ENCODE measurements at regions not wholly inside any gene's neighbourhood (a gene's known extent, or its start where the extent isn't known, plus 50 kb on each side); places are given as distances from the start of the nearest gene placed in this dataset.
A peak's percentile ranks its signal among the peaks of the same experiment; 100 is the strongest.
"Not testable (repeated sequence)": the region's sequence is repeated elsewhere in the genome, so short reads cannot be mapped to it uniquely, and the experiment has no call there.

DNA sequence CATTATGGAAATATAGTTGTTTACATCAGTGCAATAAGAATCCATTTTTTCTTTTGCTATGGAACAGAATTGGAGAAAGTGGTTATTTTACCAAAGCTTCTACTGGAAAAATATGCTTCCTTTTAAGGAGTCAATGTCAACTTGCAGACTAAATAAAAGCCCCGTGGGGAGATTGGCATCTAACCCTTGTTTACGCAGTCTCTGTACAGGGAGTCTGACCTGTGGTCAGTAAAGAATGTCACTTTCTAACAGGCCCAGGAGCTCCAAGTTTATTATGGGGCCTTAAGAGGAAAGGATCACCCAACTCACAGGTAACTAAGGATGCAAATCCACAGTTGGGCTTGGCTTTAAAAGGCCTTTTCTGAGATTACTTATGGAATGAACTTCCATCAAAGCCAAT lies 1751.2 kb downstream of the SI start:
- DNase-seq (ENCODE audit: low spot score), result no peak
- intact Hi-C loops (cut with DNase I), result no loop called here

DNA sequence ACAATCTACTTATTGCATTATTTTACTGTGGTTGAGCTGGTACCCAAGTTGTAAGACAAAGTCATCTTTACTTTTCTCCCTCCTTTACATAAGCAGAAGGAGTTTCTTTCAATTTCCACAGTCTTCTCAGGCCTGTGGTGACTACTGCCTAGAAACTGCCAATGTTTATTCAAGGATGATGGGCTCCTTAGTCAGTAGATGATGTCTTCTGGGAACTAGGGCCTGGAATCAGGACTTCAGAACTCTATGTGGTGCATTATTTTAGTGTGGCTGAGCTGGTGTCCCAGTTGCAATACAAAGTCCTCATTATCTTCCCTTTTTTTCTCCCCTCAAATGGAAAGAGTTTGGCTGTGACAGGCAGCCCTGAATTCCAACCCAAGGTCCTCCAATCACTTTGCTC lies 1762.5 kb downstream of the SI start:
- intact Hi-C loops (cut with DNase I), result no loop called here
- no peak for DNase-seq (ENCODE audit: low spot score)

DNA sequence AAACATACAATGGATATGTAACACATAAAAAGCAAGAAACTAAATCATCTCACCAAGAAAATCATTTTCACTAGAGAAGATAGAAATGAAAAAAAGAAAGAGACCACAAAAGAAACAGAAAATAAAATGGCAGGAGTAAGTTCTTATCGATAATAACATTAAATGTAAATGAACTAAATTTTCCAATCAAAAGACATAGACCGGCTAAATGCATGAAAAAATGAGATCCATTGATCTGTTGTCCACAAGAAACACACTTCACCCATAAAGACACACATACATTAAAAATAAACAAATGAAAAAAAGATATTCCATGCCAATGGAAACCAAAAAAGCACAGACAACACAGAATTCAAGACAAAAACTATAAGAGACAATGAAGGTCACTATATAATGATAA lies 1771.9 kb downstream of the SI start:
- intact Hi-C loops (cut with DNase I), result no loop called here
- DNase-seq (ENCODE audit: low spot score), result no peak

DNA sequence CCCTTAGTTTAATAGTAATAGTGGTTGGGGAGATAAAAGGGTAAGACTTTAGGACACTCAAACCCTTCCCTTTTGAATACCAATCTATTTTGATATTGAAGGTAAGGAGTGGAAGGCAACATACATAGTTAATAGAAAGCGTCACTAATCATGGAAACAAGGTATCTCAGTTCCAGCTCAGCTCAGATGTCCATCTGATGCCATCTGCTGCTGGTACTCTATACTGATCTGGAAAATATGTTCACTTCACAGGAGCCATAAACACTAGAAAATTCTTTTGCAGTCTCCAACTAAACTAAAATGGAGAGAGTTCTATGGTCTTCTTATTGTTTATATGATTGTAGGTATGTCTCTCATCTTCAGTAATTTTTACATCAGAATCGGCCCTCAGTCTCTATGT lies 1777.1 kb downstream of the OTOL1 start:
- DNase-seq (ENCODE audit: low spot score), result no peak
- intact Hi-C loops (cut with DNase I), result no loop called here

DNA sequence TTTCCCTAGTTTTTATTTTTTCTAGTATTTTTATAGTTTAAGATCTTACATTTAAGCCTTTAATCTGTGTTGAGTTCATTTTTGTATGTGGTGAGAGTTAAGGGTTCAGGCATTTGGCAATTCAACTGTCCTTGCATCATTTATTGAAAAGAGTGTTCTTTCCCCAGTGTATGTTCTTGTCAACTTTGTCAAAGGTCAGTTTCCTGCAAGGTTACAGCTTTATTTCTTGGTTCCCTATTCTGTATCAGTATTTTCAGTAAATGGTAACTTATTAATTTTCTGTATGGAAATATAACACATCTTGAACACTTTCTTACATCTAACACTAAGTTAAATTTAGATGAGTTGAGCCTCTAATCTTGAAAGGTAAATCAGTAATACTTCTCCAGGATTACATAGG lies 1770.1 kb downstream of the OTOL1 start:
- intact Hi-C loops (cut with DNase I), result no loop called here
- no peak for DNase-seq (ENCODE audit: low spot score)

DNA sequence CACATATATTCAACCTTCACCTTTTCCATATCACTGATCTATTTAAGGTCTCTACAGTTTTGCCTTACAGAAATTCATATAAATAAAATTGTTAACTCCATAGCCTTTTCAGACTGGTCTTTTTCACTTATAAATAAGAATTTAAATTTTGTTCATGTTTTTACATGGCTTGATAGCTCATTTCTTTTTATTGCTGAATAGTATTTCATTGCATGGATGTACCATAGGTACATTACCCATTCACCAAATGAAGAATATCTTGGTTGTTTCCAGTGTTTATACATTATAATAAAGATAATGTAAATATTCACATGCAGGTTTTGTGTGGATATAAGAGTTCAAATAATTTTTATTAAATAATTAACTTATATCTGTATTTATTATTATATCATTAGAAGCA lies 1765.0 kb downstream of the OTOL1 start:
- intact Hi-C loops (cut with DNase I), result no loop called here
- no peak for DNase-seq (ENCODE audit: low spot score)

DNA sequence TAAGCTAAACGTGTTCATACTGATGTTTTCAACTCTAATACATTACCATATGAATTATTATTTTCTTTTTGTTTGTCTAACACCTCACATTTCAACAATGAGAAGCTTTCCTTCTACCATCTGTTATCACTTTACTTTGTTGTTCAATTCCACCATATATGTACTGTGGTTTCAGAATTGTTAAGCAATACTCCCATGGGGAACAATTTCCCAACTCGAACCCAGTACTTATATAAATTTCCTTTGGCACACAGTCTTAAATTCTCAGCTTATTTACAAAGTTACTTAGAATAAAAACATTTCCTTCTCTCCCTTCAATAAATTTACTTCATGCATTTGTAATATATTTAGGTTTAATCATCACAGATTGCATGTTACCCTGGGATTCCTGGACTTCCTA lies 1764.4 kb downstream of the OTOL1 start:
- intact Hi-C loops (cut with DNase I), result no loop called here
- DNase-seq (ENCODE audit: low spot score), result no peak

DNA sequence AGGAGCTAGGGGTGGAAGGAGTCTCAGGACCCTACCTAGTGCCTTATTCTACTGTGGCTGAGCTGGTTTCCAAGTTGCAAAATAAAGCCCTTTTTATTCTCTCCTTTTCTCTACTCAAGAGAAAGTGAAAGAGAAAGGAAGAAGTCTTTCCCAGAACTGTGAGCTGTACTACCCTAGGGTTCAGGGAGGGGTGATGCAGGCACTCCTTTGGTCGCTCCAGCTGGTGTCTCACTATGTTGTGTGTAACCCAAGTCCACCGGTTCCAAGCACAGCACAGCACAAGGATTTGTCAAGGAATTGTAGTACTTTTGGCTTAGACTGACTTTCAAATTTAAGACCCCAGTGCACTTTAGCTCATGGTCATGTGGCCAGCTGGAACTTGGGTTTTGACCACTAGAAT lies 1721.7 kb downstream of the OTOL1 start:
- intact Hi-C loops (cut with DNase I), result no loop called here
- peak; percentile 73 for DNase-seq (ENCODE audit: low spot score)

DNA sequence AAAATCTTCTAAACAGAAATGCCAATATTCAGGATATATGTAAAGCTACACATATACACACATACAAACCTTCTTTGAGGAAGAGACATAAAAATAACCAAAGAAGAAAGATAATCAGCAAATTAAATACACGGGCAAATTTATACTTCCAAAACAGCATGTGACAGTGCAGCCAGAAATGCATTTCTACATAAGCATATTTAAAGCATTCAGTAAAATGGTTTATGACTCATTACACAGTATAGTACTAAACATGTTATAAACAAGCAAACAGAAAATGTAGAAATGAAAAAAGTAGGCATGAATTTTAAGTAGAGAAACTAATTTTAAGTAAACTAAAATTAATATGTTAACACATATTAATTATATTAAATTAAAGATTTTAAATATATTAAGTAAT lies 1717.2 kb downstream of the OTOL1 start:
- no peak for DNase-seq (ENCODE audit: low spot score)
- intact Hi-C loops (cut with DNase I), result no loop called here

DNA sequence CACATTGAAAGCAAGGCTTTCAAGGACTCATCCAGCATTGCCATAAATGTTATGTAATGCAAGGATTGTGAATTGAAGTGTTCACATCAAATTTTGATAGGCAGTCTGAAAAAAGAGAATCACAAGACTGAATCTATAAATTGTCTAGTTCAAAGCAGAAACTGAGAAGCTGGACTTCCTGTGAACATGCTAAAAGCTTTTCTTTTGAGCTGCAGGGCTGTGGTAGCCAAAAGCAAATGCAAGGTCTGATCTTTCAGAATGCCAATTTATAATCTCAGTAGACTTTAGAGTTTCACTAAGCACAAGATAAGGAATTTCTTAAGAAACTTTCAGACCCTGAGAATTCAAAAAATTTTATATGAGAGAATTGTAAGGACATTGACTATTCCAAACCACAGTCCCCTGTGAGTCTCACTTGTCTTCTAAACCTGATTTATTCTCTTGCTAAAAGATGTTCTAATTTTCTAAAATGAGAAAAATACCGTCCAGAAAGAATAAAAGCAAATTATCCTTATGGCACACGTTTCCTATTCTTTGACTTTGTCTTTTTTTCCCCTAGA lies 1700.3 kb downstream of the OTOL1 start:
- DNase-seq (ENCODE audit: low spot score), result no peak
- intact Hi-C loops (cut with DNase I), result no loop called here

DNA sequence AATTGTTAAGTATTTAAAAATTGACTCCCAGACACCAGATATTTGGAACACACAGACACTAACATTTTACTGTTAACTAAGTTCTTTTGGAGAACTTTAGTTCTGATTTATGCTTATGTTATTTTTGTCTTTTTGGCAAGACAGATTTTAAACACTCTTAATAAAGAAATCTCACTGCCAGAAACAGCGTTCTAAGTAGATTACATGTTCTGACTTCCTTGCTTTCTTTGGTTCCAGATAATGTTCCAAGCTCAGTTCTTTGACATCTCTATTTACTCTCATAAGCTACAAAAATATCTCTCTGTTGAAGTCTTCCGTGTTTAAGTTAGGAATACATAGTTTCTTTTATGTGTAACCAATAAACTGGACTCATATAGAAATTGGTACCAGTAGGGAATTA lies 1699.6 kb downstream of the OTOL1 start:
- intact Hi-C loops (cut with DNase I), result no loop called here
- DNase-seq (ENCODE audit: low spot score), result no peak

DNA sequence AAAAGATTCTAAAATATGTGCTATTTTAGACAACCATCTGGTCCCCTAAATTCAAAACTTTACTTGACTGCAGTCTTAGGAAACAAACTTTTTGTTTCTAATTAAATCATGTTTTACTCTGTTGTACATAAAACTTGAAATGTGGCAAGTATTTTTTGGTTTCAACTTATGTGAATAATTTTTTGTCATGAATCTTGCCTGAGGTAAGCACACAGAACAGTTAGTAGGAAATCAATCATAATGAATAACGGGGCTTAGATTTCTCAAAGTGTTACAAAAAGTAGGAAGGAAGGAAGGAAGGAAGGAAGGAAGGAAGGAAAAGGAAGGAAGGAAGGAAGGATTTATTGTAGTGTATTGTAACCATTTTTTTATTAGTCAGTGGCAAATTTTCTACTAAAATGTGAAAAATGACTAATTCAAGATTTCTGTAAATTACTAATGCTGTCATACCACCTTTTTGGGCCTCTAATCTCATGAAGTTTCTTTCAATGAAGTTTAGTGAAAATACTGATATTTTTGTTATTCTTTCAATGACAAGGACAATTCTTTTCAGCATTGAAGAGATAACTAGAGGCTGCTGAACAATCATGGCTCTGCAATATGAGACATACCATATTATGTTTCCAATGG lies 1689.2 kb downstream of the OTOL1 start:
- intact Hi-C loops (cut with DNase I), result no loop called here
- no peak for DNase-seq (ENCODE audit: low spot score)

DNA sequence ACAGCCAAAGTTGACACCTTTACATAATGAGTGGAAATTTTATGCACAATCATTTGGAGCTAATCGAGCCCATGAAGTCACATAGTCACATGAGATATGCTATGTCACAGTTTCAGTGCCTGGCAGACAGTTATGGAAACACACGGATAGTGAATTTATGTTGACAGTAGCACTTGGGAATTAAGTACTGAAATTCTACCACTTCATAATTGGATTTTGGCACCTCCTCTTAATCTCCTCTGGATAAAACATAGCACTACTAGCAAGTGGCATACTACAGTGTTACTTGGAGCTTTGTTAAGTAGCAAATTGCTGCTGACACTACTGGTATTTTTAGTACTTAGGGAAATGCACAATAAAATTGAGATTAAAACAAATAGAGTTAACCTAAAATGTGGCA lies 1679.4 kb downstream of the OTOL1 start:
- intact Hi-C loops (cut with DNase I), result no loop called here
- no peak for DNase-seq (ENCODE audit: low spot score)

DNA sequence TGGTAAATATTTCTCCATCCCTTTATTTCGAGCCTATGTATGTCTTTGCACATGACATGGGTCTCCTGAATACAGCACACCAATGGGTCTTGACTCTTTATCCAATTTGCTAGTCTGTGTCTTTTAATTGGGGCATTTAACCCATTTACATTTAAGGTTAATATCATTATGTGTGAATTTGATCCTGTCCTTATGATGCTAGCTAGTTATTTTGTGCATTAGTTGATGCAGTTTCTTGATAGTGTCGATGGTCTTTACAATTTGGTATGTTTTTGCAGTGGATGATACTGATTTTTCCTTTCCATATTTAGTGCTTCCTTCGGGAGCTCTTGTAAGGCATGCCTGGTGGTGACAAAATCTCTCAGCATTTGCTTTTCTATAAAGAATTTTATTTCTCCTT lies 1675.9 kb downstream of the OTOL1 start:
- intact Hi-C loops (cut with DNase I); DNase-seq (ENCODE audit: low spot score): not testable (repeated sequence)

DNA sequence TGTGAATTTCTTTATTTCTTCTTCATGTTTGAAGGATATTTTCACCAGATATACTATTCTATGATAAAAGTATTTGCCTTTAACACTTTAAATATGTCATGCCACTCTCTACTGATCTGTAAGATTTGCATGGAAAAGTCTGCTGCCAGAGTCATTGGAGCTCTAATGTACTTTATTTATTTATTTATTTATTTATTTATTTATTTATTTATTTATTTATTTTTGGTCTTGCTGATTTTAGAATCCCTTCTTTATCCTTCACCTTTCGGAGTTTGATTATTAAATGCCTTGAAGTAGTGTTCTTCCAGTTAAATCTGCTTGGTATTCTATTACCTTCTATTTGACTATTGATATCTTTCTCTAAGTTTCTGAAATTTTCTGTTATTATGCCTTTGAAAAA lies 1669.6 kb downstream of the OTOL1 start:
- intact Hi-C loops (cut with DNase I), result no loop called here
- DNase-seq (ENCODE audit: low spot score), result no peak

DNA sequence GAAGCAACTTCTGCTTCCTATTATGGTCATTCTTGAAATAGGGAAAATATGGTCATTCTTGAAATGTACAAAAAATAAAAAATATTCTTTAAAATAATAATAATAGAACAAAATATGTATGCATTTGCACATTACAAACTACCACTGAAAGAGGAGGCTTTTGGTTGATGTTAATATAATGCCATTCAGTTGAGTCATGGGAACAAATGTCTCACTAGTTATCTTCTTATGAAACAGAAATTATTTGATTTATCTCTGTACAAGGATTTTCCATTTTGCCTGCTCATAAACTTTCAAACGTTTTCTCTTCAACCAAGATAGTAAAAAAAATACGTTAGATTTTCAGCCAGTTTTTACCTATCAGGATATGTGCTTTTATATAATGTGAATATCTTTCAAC lies 1662.7 kb downstream of the OTOL1 start:
- no peak for DNase-seq (ENCODE audit: low spot score)
- intact Hi-C loops (cut with DNase I), result no loop called here

DNA sequence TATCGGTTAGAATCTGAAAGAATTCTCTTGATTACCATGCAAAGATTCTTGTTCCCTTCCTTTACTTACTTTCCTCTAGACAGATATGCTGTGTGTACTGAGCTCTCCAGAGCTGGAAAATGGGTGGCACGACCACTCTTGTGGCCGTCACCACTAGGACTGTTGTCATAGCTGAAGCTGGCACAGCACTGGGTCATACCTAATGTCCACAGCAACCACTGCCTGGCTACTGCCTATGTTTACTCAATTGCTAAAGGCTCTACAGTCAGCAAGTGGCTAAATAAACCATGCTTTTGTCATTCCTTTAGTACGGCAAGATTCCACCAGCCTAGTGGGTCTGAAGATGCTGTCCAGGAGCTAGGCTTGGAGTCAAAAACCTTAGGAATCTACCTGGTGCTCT lies 1643.0 kb downstream of the OTOL1 start:
- intact Hi-C loops (cut with DNase I), result no loop called here

DNA sequence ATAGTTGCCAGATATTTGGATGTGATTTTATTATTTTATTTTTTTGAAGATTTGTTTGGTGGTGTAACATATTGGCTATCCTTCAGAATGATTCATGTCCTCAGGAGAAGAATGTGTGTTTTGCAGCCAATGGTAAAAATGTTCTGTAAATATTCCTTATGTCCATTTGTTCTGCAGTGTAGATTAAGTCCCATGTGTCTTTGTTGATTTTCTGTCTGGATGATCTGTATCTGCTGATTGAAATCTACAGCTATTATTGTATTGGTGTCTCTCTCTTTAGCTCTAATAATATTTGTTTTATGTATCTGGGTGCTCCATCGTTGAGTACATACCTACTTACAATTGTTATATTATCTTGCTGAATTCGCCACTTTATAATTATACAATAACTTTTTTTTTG lies 1641.7 kb downstream of the OTOL1 start:
- intact Hi-C loops (cut with DNase I), result no loop called here
- no peak for DNase-seq (ENCODE audit: low spot score)

More for the DNA sequence above, 1643.0 kb downstream of the OTOL1 start:
- DNase-seq (ENCODE audit: low spot score), result no peak

DNA sequence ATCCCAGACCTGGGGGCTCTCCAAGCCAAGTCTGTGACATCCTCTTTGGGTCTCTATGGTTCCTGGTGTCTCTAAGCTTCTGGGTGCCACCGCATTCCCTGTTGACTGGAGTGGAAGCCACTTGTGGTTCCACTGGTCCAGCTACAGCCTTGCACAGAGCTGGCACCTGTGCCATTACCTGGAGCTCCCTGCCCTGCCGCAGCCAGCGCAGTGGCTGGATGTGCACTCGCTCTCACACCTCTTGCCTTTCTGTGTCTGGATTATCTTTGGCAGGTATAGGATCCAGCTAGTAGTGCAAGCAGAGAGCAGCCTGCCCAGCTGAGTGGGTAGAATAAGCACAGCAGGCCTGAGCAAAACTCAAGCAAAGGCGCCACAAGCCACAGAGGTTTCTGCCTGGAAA lies 1635.5 kb downstream of the OTOL1 start:
- intact Hi-C loops (cut with DNase I), result no loop called here
- DNase-seq (ENCODE audit: low spot score), result no peak

DNA sequence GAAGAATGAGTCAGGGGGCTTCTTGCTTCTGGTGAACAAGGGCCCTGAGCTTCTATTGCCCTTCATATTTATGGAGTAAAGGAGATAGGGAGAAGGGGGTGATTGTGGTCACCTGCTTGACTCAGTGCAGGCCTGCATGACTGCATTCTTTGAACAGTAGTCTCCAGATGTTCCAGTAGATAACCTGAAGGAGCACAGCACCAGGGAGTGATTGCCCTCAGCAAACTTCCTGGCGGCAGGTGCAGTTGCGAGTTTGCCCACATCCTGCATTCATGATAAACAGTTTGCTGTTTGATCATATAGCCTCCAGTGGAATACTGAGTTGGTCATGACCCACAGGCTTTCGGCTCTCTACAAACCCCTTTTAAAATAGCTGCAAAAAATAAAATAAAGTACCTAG lies 1632.7 kb downstream of the OTOL1 start:
- intact Hi-C loops (cut with DNase I), result no loop called here
- no peak for DNase-seq (ENCODE audit: low spot score)

DNA sequence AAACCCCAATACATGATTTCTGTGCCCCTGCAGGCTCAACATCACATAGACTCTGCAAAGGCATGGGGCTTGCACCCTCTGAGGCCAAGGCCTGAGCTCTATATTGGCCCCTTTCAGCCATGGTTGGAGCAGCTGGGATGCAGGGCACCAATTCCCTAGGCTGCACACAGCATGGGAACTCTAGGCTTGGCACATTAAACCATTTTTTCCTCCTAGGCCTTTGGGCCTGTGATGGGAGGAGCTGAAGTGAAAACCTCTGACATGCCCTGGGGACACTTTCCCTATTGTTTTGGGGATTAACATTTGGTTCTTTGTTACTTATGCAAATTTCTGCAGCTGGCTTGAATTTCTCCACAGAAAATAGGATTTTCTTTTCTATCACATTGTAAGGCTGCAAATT lies 1629.5 kb downstream of the OTOL1 start:
- no peak for DNase-seq (ENCODE audit: low spot score)
- intact Hi-C loops (cut with DNase I), result no loop called here

All from posterior vena cava (tissue), 2 donors.